HepG2 (cell line): ENCODE measurements at regions not wholly inside any gene's neighbourhood (a gene's known extent, or its start where the extent isn't known, plus 50 kb on each side); places are given as distances from the start of the nearest gene placed in this dataset.

Source experiments
- CREBL2 ChIP-seq: sonication (generic); formaldehyde crosslinking; IDR thresholded peaks from 2 replicates; pipeline ENCODE4 v1.8.1; 2023; ENCODE audit warnings: missing genetic modification reagents, mild to moderate bottlenecking, borderline replicate concordance
- EZH2 ChIP-seq: conservative IDR thresholded peaks from 2 replicates; pipeline ENCODE4 v1.6.1; 2012; ENCODE audit warnings: mild to moderate bottlenecking, low read depth, low read length, moderate library complexity
- POLR2A ChIP-seq, 2 experiments: IDR thresholded peaks; 2 replicates each; pipeline ENCODE4 v1.6.1; 2011; ENCODE audit warnings: low read depth in 2 of 2, low read length in 2 of 2, mild to moderate bottlenecking in 1 of 2, moderate library complexity in 1 of 2; ENCODE audit not compliant: insufficient read depth in 1 of 2
- TRIM24 ChIP-seq: sonication (generic); formaldehyde crosslinking; IDR thresholded peaks from 2 replicates; pipeline ENCODE4 v1.8.0; 2022; ENCODE audit warnings: mild to moderate bottlenecking, missing genetic modification reagents

GRCh38 chrX:482192-482701 is 95.5 kb upstream of the PPP2R3B start:
- no peak for TF ChIP-seq POLR2A (IDR thresholded peaks at IDR 0.05; ENCODE audit: insufficient read depth in 1 of 2, low read depth in 2 of 2, low read length in 2 of 2)
- no peak for TF ChIP-seq EZH2
- TF ChIP-seq TRIM24, result no peak
- no peak for TF ChIP-seq CREBL2 (CRISPR knock-in tag)
